HepG2 (cell line): ENCODE measurements at regions not wholly inside any gene's neighbourhood (a gene's known extent, or its start where the extent isn't known, plus 50 kb on each side); places are given as distances from the start of the nearest gene placed in this dataset.

Source experiments
- ATAC-seq: fragments of 200-7000 bp; cut with Tn5 transposase; 3 replicates; pipeline ENCODE4 v1.9.1; 2020; ENCODE audit warnings: mild to moderate bottlenecking, moderate library complexity
- BruUV-seq: library from RNA; stranded (reverse); fragments of 400-500 nt; replicated peaks from 2 replicates; lab custom pipeline; 2021; lab: Mats Ljungman, UMichigan
- CTCF ChIA-PET: fragments of 300-600 bp; formaldehyde crosslinking; extraction: SDS; loops from one replicate; lab custom pipeline; 2021; ENCODE audit warnings: low total read pairs, inconsistent platforms, low intra/inter-chr PET ratio; lab: Yijun Ruan, JAX
- POLR2A ChIA-PET: fragments of 350-600 bp; sonication (Branson Sonifier 250); formaldehyde crosslinking; loops from one replicate; lab custom pipeline; 2020; ENCODE audit warnings: antibody characterized with exemption, inconsistent platforms; lab: Yijun Ruan, JAX
- DNase-seq: peaks from one replicate; pipeline ENCODE4 v3.0.0-alpha.2; 2015; ENCODE audit warnings: low spot score
- FAIRE-seq: peaks from 3 replicates; lab custom pipeline; 2011; peaks lifted over from hg19 to GRCh38; lab: Jason Lieb, UNC
- H2AFZ ChIP-seq: one replicate; pipeline ENCODE4 v1.6.1; 2011; ENCODE audit warnings: low read length, inconsistent platforms
- H3K27ac ChIP-seq: fragments of 300-600 bp; 3 replicates; pipeline ENCODE4 v1.8.0; 2011; ENCODE audit warnings: mixed run types, mild to moderate bottlenecking, mixed read lengths, low read length, inconsistent platforms; ENCODE audit not compliant: insufficient read depth; ENCODE audit errors: extremely low read length
- H3K27me3 ChIP-seq, 2 experiments: fragments of 200-600 bp in 1 of 2; 2 replicates in 1 of 2; 3 replicates in 1 of 2; pipeline versions ENCODE4 v1.6.0 to v1.8.0; 2011; ENCODE audit warnings: low read length in 2 of 2, mild to moderate bottlenecking in 2 of 2, moderate library complexity in 2 of 2, inconsistent platforms in 1 of 2; ENCODE audit not compliant: insufficient read depth in 2 of 2, control insufficient read depth in 1 of 2
- H3K36me3 ChIP-seq, 2 experiments: fragments of 200-600 bp in 1 of 2; replicated peaks in 1 of 2; 2 replicates in 1 of 2; 3 replicates in 1 of 2; pipeline versions ENCODE4 v1.5.1 to v1.8.0; 2011; ENCODE audit warnings: low read length in 2 of 2, inconsistent platforms in 1 of 2; ENCODE audit not compliant: insufficient read depth in 2 of 2, control insufficient read depth in 1 of 2
- H3K4me1 ChIP-seq: 2 replicates; pipeline ENCODE4 v1.5.1; 2012; ENCODE audit warnings: low read length, inconsistent platforms; ENCODE audit not compliant: insufficient read depth
- H3K4me2 ChIP-seq: 2 replicates; pipeline ENCODE4 v1.6.0; 2011; ENCODE audit warnings: low read depth, low read length, inconsistent platforms
- H3K4me3 ChIP-seq, 3 experiments: fragments of 200-600 bp in 1 of 3; sonication (generic), shearing (Covaris generic) in 1 of 3; replicated peaks in 1 of 3; 2 replicates each; pipeline ENCODE4 v1.5.1; 2011 to 2016; ENCODE audit warnings: low read length in 3 of 3, inconsistent platforms in 2 of 3, low read depth in 2 of 3, mild to moderate bottlenecking in 2 of 3, control low read depth in 1 of 3, mixed read lengths in 1 of 3; ENCODE audit not compliant: insufficient read depth in 1 of 3
- H3K79me2 ChIP-seq: one replicate; pipeline ENCODE4 v1.6.1; 2011; ENCODE audit warnings: low read length, inconsistent platforms; ENCODE audit not compliant: insufficient read depth
- H3K9ac ChIP-seq: 2 replicates; pipeline ENCODE4 v1.6.0; 2011; ENCODE audit warnings: mild to moderate bottlenecking, low read depth, low read length, inconsistent platforms; ENCODE audit not compliant: insufficient read depth
- H3K9me3 ChIP-seq: 2 replicates; pipeline ENCODE4 v1.5.1; 2012; ENCODE audit warnings: mild to moderate bottlenecking, low read length
- H4K20me1 ChIP-seq: 2 replicates; pipeline ENCODE4 v1.6.0; 2011; ENCODE audit warnings: inconsistent platforms, mild to moderate bottlenecking, low read length, moderate library complexity; ENCODE audit not compliant: insufficient read depth
- HMGA1 ChIP-seq: sonication (generic); formaldehyde crosslinking; conservative IDR thresholded peaks from 2 replicates; pipeline ENCODE4 v1.4.0; 2020; ENCODE audit warnings: missing genetic modification reagents
- NR2F6 ChIP-seq, 2 experiments: IDR thresholded peaks; 2 replicates each; pipeline ENCODE4 v1.6.1; 2016; ENCODE audit warnings: antibody characterized with exemption in 1 of 2, mild to moderate bottlenecking in 1 of 2
- ZNF362 ChIP-seq: sonication (generic); formaldehyde crosslinking; IDR thresholded peaks from 2 replicates; pipeline ENCODE4 v1.4.0; 2020; ENCODE audit warnings: missing genetic modification reagents, mild to moderate bottlenecking, borderline replicate concordance
- ZNF383 ChIP-seq: sonication (generic); formaldehyde crosslinking; IDR thresholded peaks from 2 replicates; pipeline ENCODE4 v1.4.0; 2020; ENCODE audit warnings: missing genetic modification reagents, mild to moderate bottlenecking, borderline replicate concordance
- WGBS: methylation state at CpG from one replicate; pipeline ENCODE4 v1.1.6; 2017; ENCODE audit warnings: low lambda C conversion rate; 5-methylcytosine and 5-hydroxymethylcytosine counted together
- in situ Hi-C: cut with HindIII; loops from 2 replicates; pipeline ENCODE4 v1.10.0; 2017; ENCODE audit warnings: low pct_unique_long_range_greater_than_20kb; ENCODE audit not compliant: extremely low pct_ligation_motif_present
- intact Hi-C: fragments of 100-400 bp; cut with micrococcal nuclease; formaldehyde crosslinking; loops from one replicate; pipeline ENCODE4 v1.10.0; 2022; ENCODE audit not compliant: unreplicated experiment
- TF ChIP-seq, protein P1 (sequence below): sonication (generic); formaldehyde crosslinking; IDR thresholded peaks from 2 replicates; pipeline ENCODE4 v1.4.0; 2020; ENCODE audit warnings: mild to moderate bottlenecking, missing genetic modification reagents

DNA sequence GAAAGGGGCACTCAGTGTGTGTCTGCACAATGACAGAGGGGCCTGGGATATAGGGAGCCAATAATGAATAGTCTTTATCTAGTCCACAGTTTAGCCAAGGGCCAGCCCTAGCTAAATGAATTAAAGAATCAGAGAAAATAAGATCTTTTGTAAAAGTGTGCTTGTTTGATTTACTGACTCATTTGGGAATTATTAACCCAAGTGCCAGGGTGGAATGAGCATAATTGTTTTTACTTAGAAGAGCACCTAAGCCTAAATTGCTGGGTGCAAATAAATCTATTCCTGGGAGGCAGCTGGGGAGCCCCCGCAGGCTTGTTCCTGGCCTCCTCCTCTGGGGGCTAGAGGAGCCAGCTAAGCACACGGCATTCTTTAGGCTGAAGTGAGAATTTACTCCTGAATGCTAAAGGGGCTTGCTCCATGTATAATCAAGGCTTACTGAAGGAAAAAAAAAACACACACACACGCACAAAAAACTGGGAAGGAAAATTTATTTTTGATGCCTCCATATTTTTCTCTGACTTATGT lies 405.3 kb upstream of the SUCLG2 start (continued):
- no peak for TF ChIP-seq HMGA1 (CRISPR knock-in tag)

GRCh38 chr3:68057637-68058320 lies 403.4 kb upstream of the SUCLG2 start:
- in situ Hi-C loops (no loop called here), intact Hi-C loops (no loop called here)
- no peaks in the 10 kb centered on the region for H3K79me2 ChIP-seq
- WGBS, result 0% methylated on average over 2 of the region's 2 CpGs
- CTCF ChIA-PET, result no interaction called here
- H3K27ac ChIP-seq, result no peak overlapping the region
- no peak for FAIRE-seq
- H3K4me2 ChIP-seq, result no peak overlapping the region
- no peak for TF ChIP-seq ZNF383 (CRISPR knock-in tag)
- TF ChIP-seq ZNF362, result no peak
- TF ChIP-seq, protein P1, sequence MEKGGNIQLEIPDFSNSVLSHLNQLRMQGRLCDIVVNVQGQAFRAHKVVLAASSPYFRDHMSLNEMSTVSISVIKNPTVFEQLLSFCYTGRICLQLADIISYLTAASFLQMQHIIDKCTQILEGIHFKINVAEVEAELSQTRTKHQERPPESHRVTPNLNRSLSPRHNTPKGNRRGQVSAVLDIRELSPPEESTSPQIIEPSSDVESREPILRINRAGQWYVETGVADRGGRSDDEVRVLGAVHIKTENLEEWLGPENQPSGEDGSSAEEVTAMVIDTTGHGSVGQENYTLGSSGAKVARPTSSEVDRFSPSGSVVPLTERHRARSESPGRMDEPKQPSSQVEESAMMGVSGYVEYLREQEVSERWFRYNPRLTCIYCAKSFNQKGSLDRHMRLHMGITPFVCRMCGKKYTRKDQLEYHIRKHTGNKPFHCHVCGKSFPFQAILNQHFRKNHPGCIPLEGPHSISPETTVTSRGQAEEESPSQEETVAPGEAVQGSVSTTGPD (CRISPR knock-in tag), result no peak
- no peak for TF ChIP-seq NR2F6 (IDR thresholded peaks at IDR 0.05)
- TF ChIP-seq NR2F6 (CRISPR knock-in tag; IDR thresholded peaks at IDR 0.05), result no peak
- TF ChIP-seq, all 625 proteins: peak for 0
- Histone ChIP-seq H3K9me3 (no peaks in the 10 kb centered on the region), H2AFZ (no peak overlapping the region), H4K20me1 (no peaks in the 10 kb centered on the region), H3K4me3 (no peak overlapping the region), H3K27me3 (no peaks in the 10 kb centered on the region), H3K36me3 (no peaks in the 10 kb centered on the region), H3K4me1 (no peaks in the 10 kb centered on the region), H3K9ac (no peak overlapping the region)
- ATAC-seq (no peak), DNase-seq (no peak)
- POLR2A ChIA-PET, result no interaction called here
- no TSS peak for BruUV-seq
